HEK293T (cell line): ENCODE measurements at regions not wholly inside any gene's neighbourhood (a gene's known extent, or its start where the extent isn't known, plus 50 kb on each side); places are given as distances from the start of the nearest gene placed in this dataset.

Source experiments
- CTCF ChIA-PET: fragments of 350-600 bp; formaldehyde crosslinking; extraction: SDS; loops from one replicate; lab custom pipeline; 2021; ENCODE audit warnings: antibody characterized with exemption, inconsistent platforms; lab: Yijun Ruan, JAX
- POLR2A ChIA-PET: fragments of 350-600 bp; formaldehyde crosslinking; extraction: SDS; loops from one replicate; lab custom pipeline; 2020; ENCODE audit warnings: antibody characterized with exemption, inconsistent platforms; lab: Yijun Ruan, JAX
- DNase-seq: peaks from one replicate; pipeline ENCODE4 v3.0.0; 2012; ENCODE audit warnings: mixed read lengths; ENCODE audit errors: extremely low spot score
- ARNT ChIP-seq: fragments of 450-650 bp; IDR thresholded peaks from 2 replicates; pipeline ENCODE4 v1.6.1; 2017; ENCODE audit warnings: mild to moderate bottlenecking
- BHLHE40 ChIP-seq: fragments of 450-650 bp; IDR thresholded peaks from 2 replicates; pipeline ENCODE4 v1.6.1; 2016; ENCODE audit warnings: mild to moderate bottlenecking, moderate library complexity, borderline replicate concordance
- CTBP1 ChIP-seq: fragments of 450-650 bp; IDR thresholded peaks from 2 replicates; pipeline ENCODE4 v1.6.1; 2016; ENCODE audit warnings: borderline replicate concordance
- ELF4 ChIP-seq: fragments of 450-650 bp; IDR thresholded peaks from 2 replicates; pipeline ENCODE4 v1.6.1; 2017; ENCODE audit warnings: antibody characterized with exemption
- FOXA1 ChIP-seq: fragments of 450-650 bp; IDR thresholded peaks from 2 replicates; pipeline ENCODE4 v1.6.1; 2016; ENCODE audit warnings: mild to moderate bottlenecking
- FOXK2 ChIP-seq: fragments of 450-650 bp; IDR thresholded peaks from 2 replicates; pipeline ENCODE4 v1.6.1; 2016; ENCODE audit warnings: mild to moderate bottlenecking
- FOXM1 ChIP-seq: fragments of 450-650 bp; IDR thresholded peaks from 2 replicates; pipeline ENCODE4 v1.6.1; 2017; ENCODE audit warnings: mild to moderate bottlenecking, borderline replicate concordance
- HDGF ChIP-seq: fragments of 450-650 bp; IDR thresholded peaks from 2 replicates; pipeline ENCODE4 v1.6.1; 2017; ENCODE audit warnings: antibody characterized with exemption, borderline replicate concordance
- L3MBTL2 ChIP-seq: fragments of 450-650 bp; conservative IDR thresholded peaks from 2 replicates; pipeline ENCODE4 v1.6.1; 2016; ENCODE audit warnings: mild to moderate bottlenecking
- LEF1 ChIP-seq: fragments of 450-650 bp; IDR thresholded peaks from 2 replicates; pipeline ENCODE4 v1.6.1; 2017; ENCODE audit warnings: mild to moderate bottlenecking, borderline replicate concordance
- NFRKB ChIP-seq: fragments of 450-650 bp; IDR thresholded peaks from 2 replicates; pipeline ENCODE4 v1.6.1; 2016; ENCODE audit warnings: mild to moderate bottlenecking, moderate library complexity
- SP1 ChIP-seq: fragments of 450-650 bp; IDR thresholded peaks from 2 replicates; pipeline ENCODE4 v1.6.1; 2017
- SUZ12 ChIP-seq: fragments of 450-650 bp; IDR thresholded peaks from 2 replicates; pipeline ENCODE4 v1.6.1; 2016; ENCODE audit warnings: mild to moderate bottlenecking
- TARDBP ChIP-seq: fragments of 450-650 bp; IDR thresholded peaks from 2 replicates; pipeline ENCODE4 v1.6.1; 2016
- ZNF384 ChIP-seq: fragments of 450-650 bp; IDR thresholded peaks from 2 replicates; pipeline ENCODE4 v1.6.1; 2016
- TF ChIP-seq, protein P1 (sequence below): fragments of 450-650 bp; IDR thresholded peaks from 2 replicates; pipeline ENCODE4 v1.6.1; 2016

DNA sequence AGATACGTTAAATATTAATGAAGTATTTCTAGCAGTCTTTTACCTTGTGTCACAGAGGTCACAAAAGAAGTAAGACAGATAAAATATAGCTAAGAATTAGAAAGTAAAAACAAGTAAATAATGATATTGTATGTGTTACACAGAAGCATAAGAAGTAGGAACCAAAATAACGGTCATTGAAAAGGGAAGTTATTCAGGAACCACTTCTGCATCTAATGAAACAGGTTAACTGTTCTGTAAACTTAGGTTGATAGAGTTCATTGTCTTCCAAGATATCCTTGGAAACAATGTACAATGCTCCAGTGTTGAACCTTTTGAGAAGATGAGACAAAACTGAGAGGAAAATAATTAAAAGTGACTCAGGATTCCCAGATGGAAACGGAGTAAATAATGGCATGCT, 57.1 kb upstream of the CD302 start:
- ChIA-PET POLR2A (no interaction called here), CTCF (no interaction called here)
- no peak for TF ChIP-seq BHLHE40
- no peak for TF ChIP-seq FOXA1
- DNase-seq: no peak

DNA sequence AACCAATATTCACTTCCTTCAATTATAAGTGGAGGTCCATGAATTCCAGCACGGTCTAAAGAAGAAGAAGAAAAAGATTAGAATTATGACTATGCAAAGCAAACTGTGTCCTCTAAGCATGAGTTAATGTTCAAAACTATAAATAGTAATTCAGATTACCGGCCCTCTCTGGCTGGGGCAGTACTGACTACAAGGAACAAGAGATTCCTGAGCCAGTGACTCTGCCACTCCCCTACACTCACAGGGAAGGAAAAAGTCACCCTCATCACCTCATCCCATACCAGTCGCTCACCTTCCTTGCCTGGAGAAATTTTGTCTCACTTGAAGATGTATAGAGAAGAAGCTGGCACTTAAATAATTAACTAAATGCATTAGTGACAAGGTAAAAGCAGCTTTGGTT, 56.5 kb upstream of the CD302 start:
- no peak for TF ChIP-seq SP1
- no peak for TF ChIP-seq ZNF384
- TF ChIP-seq FOXM1: no peak
- TF ChIP-seq SUZ12: no peak
- no peak for TF ChIP-seq FOXK2
- TF ChIP-seq, protein P1, sequence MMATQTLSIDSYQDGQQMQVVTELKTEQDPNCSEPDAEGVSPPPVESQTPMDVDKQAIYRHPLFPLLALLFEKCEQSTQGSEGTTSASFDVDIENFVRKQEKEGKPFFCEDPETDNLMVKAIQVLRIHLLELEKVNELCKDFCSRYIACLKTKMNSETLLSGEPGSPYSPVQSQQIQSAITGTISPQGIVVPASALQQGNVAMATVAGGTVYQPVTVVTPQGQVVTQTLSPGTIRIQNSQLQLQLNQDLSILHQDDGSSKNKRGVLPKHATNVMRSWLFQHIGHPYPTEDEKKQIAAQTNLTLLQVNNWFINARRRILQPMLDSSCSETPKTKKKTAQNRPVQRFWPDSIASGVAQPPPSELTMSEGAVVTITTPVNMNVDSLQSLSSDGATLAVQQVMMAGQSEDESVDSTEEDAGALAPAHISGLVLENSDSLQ: no peak
- no peak for TF ChIP-seq CTBP1
- TF ChIP-seq NFRKB: no peak
- no peak for TF ChIP-seq HDGF
- TF ChIP-seq FOXA1: no peak
- no peak for TF ChIP-seq L3MBTL2
- no peak for TF ChIP-seq LEF1
- TF ChIP-seq ELF4: no peak
- TF ChIP-seq ARNT: no peak
- TF ChIP-seq BHLHE40: no peak
- no peak for TF ChIP-seq TARDBP
- ChIA-PET POLR2A (no interaction called here), CTCF (no interaction called here)
- no peak for DNase-seq

DNA sequence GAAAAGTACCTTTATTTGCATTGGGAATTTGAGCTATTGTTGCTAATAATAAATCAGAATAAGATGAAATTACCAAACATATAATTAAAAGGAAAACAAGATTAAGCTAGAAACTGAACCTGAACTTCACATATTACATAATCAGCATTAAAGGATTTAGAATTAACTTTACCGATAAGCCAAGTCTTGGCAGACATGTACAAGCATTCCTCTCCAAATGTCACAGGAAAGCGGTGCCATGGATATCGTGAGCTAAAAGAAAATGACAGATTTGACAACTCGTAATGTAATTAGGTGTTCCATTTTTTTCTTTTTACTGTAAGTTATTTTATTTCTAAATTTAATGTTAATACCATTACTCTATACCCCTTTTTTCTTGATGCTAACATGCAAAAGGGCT, 55.1 kb upstream of the CD302 start:
- CTCF ChIA-PET: no interaction called here
- TF ChIP-seq ELF4 (no peak), NFRKB (no peak), SP1 (no peak), TARDBP (no peak), LEF1 (no peak), FOXK2 (no peak), ARNT (no peak), FOXA1 (no peak), L3MBTL2 (no peak), CTBP1 (no peak), HDGF (no peak), SUZ12 (no peak), ZNF384 (no peak), BHLHE40 (no peak), FOXM1 (no peak)
- TF ChIP-seq, protein P1: no peak
- POLR2A ChIA-PET: no interaction called here
- no peak for DNase-seq

DNA sequence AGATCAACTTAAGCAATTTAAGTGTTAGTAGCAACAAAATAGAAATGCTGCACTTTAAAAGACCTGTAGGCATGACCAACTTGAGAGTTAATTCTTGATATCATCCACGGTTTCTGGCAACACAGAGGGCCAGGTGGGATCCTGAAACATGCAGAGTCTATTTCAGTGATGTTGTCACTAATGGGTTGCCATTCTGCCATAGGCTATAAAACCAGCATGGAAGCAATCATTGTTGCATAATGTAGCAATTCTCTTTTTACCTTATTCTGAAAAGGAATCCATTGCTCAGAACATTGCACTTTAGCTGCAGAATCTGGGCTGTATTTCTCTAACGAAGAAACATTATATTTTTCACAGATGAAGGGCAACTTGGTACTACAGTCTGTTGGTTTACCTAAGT, 53.9 kb upstream of the CD302 start:
- no peak for TF ChIP-seq HDGF
- POLR2A ChIA-PET: no interaction called here
- CTCF ChIA-PET: no interaction called here
- DNase-seq: no peak

DNA sequence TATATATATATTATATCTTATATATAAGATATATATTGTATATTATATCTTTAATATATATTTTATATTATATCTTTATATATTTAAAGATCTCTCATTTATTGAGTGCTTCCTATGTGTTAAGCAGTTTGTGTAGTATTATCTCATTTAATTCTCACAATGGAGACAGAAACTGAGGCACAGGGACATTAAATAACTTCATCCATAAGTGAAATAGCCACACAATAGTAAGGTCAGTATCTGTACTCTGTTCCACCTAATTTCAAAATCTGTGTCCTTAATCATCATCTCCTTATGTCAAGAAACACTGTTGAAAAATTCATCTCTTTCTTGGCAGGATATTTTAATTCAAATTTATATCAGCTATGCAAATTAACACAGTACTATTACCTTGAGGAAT, 52.8 kb upstream of the CD302 start:
- TF ChIP-seq BHLHE40: no peak
- no peak for TF ChIP-seq SUZ12
- no peak for TF ChIP-seq FOXA1
- TF ChIP-seq SP1: no peak
- TF ChIP-seq, protein P1: no peak
- TF ChIP-seq TARDBP: no peak
- TF ChIP-seq HDGF: no peak
- no peak for TF ChIP-seq ARNT
- no peak for TF ChIP-seq LEF1
- TF ChIP-seq NFRKB: no peak
- DNase-seq: no peak
- CTCF ChIA-PET: no interaction called here
- POLR2A ChIA-PET: no interaction called here

DNA sequence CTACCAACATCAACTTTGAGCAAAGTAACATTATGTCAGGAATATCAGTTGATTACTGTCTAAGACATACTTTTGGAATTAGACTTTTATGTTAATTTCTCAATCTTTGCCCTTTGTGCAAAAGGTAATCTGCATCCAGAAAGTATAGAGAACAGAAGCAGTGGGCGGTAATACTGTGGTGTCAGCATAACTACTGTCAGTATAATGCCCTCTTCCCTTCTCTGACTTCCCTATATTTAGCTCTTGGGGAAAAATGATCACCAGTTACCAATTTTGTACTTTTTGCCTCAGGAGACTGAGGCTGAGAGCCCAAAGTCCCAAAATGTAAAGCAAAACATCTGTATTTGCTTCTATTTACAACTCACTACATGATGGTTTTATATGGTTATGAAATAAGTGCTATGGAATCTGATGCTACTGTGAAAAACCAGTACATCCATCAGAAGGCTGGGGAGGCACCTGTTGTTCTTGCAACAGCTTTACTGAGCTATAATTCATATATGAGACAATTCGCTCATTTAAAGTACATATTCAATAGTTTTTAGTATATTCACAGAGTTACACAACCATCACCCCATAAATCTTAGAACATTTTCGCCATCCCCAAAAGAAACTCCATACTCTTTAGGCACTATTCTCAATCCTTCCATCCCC, 51.3 kb upstream of the CD302 start:
- no peak for DNase-seq
- TF ChIP-seq HDGF: no peak
- CTCF ChIA-PET: no interaction called here
- POLR2A ChIA-PET: no interaction called here
